ENCODE measurements at regions not wholly inside any gene's neighbourhood (a gene's known extent, or its start where the extent isn't known, plus 50 kb on each side); places are given as distances from the start of the nearest gene placed in this dataset.

DNA sequence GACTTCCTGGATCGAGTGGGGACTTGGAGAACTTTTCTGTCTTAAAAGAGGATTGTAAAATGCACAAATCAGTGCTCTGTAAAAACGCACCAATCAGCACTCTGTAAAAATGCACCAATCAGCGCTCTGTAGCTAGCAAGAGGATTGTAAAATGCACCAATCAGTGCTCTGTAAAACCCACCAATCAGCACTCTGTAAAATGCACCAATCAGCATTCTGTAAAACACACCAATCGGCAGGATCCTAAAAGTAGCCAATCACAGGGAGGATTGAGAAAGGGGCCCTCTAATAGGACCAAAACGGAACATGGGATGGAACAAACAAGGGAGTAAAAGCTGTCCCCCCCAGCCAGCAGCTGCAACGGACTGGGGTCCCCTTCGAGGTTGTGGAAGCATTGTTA is 587.4 kb upstream of the ALCAM start:
- 79 to 90% methylated on average over 7 of the region's 7 CpGs for WGBS, 2 donors
- Histone ChIP-seq H3K9me3 (no peaks in the 10 kb centered on the region), H3K27me3 (no peaks in the 10 kb centered on the region), H3K27ac (no peak overlapping the region), H3K4me1 (no peaks in the 10 kb centered on the region), H3K4me3 (no peak overlapping the region), H3K36me3 (no peaks in the 10 kb centered on the region)
- no peak for DNase-seq
- intact Hi-C loops (cut with DNase I) = no loop called here
- TF ChIP-seq POLR2A (IDR thresholded peaks at IDR 0.05) (no peak), EP300 (IDR thresholded peaks at IDR 0.05) (no peak), POLR2AphosphoS5 (IDR thresholded peaks at IDR 0.05) (no peak)
- TF ChIP-seq, protein P1, sequence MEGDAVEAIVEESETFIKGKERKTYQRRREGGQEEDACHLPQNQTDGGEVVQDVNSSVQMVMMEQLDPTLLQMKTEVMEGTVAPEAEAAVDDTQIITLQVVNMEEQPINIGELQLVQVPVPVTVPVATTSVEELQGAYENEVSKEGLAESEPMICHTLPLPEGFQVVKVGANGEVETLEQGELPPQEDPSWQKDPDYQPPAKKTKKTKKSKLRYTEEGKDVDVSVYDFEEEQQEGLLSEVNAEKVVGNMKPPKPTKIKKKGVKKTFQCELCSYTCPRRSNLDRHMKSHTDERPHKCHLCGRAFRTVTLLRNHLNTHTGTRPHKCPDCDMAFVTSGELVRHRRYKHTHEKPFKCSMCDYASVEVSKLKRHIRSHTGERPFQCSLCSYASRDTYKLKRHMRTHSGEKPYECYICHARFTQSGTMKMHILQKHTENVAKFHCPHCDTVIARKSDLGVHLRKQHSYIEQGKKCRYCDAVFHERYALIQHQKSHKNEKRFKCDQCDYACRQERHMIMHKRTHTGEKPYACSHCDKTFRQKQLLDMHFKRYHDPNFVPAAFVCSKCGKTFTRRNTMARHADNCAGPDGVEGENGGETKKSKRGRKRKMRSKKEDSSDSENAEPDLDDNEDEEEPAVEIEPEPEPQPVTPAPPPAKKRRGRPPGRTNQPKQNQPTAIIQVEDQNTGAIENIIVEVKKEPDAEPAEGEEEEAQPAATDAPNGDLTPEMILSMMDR (IDR thresholded peaks at IDR 0.05) = no peak

DNA sequence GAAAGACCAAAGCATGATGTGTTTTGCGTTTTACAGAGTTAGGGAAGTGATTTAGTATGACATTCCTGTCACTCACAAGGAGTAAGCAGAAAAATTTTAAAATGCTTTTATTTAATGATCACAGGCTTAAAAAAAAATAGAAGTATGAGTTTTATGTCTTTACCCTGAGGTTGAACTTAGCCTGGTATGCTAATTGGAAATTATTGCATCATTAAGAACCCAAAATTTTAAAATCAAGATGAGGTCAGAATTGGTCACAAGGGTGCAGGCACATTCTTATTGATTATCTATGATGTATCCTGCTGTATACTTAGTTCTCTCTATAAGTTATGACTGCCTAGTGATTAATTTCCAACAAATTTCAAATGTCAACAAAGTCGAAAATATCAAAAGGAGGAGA is 585.6 kb upstream of the ALCAM start:
- no peak for DNase-seq
- Histone ChIP-seq H3K9me3 (no peaks in the 10 kb centered on the region), H3K36me3 (no peaks in the 10 kb centered on the region), H3K4me3 (no peak overlapping the region), H3K27ac (no peak overlapping the region), H3K4me1 (no peaks in the 10 kb centered on the region), H3K27me3 (no peaks in the 10 kb centered on the region)
- intact Hi-C loops (cut with DNase I) = no loop called here
- TF ChIP-seq, protein P1 (IDR thresholded peaks at IDR 0.05) = no peak
- TF ChIP-seq EP300 (IDR thresholded peaks at IDR 0.05) (no peak), POLR2A (IDR thresholded peaks at IDR 0.05) (no peak), POLR2AphosphoS5 (IDR thresholded peaks at IDR 0.05) (no peak)
- 72 to 75% methylated on average over 2 of the region's 2 CpGs for WGBS, 2 donors

GRCh38 chr3:104785947-104786346 is 580.8 kb upstream of the ALCAM start:
- Histone ChIP-seq H3K9me3 (no peaks in the 10 kb centered on the region), H3K4me3 (no peak overlapping the region), H3K4me1 (no peaks in the 10 kb centered on the region), H3K27ac (no peak overlapping the region), H3K36me3 (no peaks in the 10 kb centered on the region), H3K27me3 (no peaks in the 10 kb centered on the region)
- intact Hi-C loops (cut with DNase I) = no loop called here
- DNase-seq = no peak
- TF ChIP-seq, protein P1 (IDR thresholded peaks at IDR 0.05) = no peak
- TF ChIP-seq POLR2AphosphoS5 (IDR thresholded peaks at IDR 0.05) (no peak), EP300 (IDR thresholded peaks at IDR 0.05) (no peak), POLR2A (IDR thresholded peaks at IDR 0.05) (no peak)
- 63 to 81% methylated on average over 5 of the region's 5 CpGs for WGBS, 2 donors

DNA sequence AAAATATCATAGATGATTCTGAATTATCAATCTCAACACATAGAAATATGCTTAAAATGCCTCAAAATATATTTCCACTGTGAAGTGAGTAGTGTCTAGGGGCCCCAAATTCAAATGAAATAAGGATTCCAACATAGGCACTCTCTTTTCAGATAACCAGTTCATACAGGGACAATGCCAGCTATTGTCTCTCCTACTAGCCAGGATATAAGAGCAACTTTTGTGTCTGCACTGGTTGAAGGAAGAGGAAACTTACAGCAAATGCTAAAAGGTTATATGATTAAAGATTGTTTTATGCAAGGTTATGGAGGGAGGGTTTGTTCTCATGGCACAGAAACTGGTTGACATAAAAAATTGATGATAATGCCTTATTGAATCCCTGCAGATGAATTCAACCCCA is 579.4 kb upstream of the ALCAM start:
- H3K4me3 ChIP-seq = no peak overlapping the region
- no peak for DNase-seq
- TF ChIP-seq EP300 (IDR thresholded peaks at IDR 0.05) (no peak), POLR2A (IDR thresholded peaks at IDR 0.05) (no peak), POLR2AphosphoS5 (IDR thresholded peaks at IDR 0.05) (no peak)
- TF ChIP-seq, protein P1 (IDR thresholded peaks at IDR 0.05) = no peak
- no peaks in the 10 kb centered on the region for H3K4me1 ChIP-seq
- no peaks in the 10 kb centered on the region for H3K36me3 ChIP-seq
- H3K27me3 ChIP-seq = no peaks in the 10 kb centered on the region
- H3K9me3 ChIP-seq = no peaks in the 10 kb centered on the region
- H3K27ac ChIP-seq = no peak overlapping the region
- intact Hi-C loops (cut with DNase I) = no loop called here

DNA sequence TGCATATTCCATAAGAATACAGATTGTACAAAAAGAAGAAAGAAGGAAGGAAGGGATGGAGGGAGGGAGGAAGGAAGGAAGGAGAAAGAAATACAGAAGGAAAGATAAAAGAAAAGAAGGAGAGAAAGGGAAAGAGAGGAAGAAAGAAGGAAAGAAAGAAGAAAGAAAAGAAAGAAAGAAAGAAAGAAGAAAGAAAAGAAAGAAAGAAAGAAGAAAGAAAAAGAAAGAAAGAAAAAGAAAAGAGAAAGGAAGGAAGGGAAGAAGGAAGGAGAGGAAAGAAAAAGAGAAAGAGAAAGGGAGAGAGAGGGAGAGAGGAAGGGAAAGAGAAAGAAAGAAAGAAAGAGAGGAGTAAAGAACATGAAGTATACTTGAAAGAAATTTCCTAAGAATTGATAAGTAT is 577.9 kb upstream of the ALCAM start:
- Histone ChIP-seq H3K9me3 (no peaks in the 10 kb centered on the region), H3K27me3 (no peaks in the 10 kb centered on the region), H3K4me1 (no peaks in the 10 kb centered on the region), H3K36me3 (no peaks in the 10 kb centered on the region), H3K27ac (no peak overlapping the region), H3K4me3 (no peak overlapping the region)
- no peak for DNase-seq
- intact Hi-C loops (cut with DNase I) = no loop called here
- TF ChIP-seq, protein P1 (IDR thresholded peaks at IDR 0.05) = no peak
- TF ChIP-seq POLR2A (IDR thresholded peaks at IDR 0.05) (no peak), EP300 (IDR thresholded peaks at IDR 0.05) (no peak), POLR2AphosphoS5 (IDR thresholded peaks at IDR 0.05) (no peak)

All from sigmoid colon (tissue), 6 donors.